ENCODE measurements at regions not wholly inside any gene's neighbourhood (a gene's known extent, or its start where the extent isn't known, plus 50 kb on each side); places are given as distances from the start of the nearest gene placed in this dataset.

- no peak for TF ChIP-seq MAX (IDR thresholded peaks at IDR 0.05)
These were observed 258.5 kb upstream of the DDX18 start (continued) for GRCh38 chr2:117555965-117556364.
